A549 (cell line): ENCODE measurements at regions not wholly inside any gene's neighbourhood (a gene's known extent, or its start where the extent isn't known, plus 50 kb on each side); places are given as distances from the start of the nearest gene placed in this dataset.

Source experiments
- ATAC-seq, 2 experiments: fragments of 200-7000 bp in 1 of 2; fragments of >200 bp in 1 of 2; cut with Nextera tagmentation in 1 of 2; cut with Tn5 transposase in 1 of 2; 3 replicates each; pipeline versions ENCODE4 v1.8.0 to v1.9.1; 2018 to 2020; ENCODE audit warnings: mild to moderate bottlenecking in 1 of 2, moderate library complexity in 1 of 2
- CTCF ChIA-PET: fragments of 300-600 bp; sonication (Branson Sonifier 250); formaldehyde crosslinking; extraction: SDS; loops from one replicate; lab custom pipeline; 2021; ENCODE audit warnings: antibody characterized with exemption, inconsistent platforms; lab: Yijun Ruan, JAX
- POLR2A ChIA-PET: fragments of 350-600 bp; formaldehyde crosslinking; extraction: SDS; loops from one replicate; lab custom pipeline; 2021; ENCODE audit warnings: antibody characterized with exemption, inconsistent platforms; lab: Yijun Ruan, JAX
- DNase-seq, 2 experiments: peaks; one replicate each; pipeline versions ENCODE4 v3.0.0 to v3.0.0-alpha.2; 2011 to 2016; ENCODE audit warnings: low read depth in 1 of 2, low spot score in 1 of 2
- FAIRE-seq: peaks from 2 replicates; lab custom pipeline; 2011; peaks lifted over from hg19 to GRCh38; lab: Jason Lieb, UNC
- H3K27ac ChIP-seq, 2 experiments: fragments of >200 bp; sonication (Bioruptor Twin); formaldehyde crosslinking; 3 replicates each; pipeline ENCODE4 v1.5.1; 2016 to 2017
- H3K4me1 ChIP-seq: fragments of >200 bp; sonication (Bioruptor Twin); formaldehyde crosslinking; 3 replicates; pipeline ENCODE4 v1.6.1; 2016
- H3K4me2 ChIP-seq: fragments of >200 bp; sonication (Bioruptor Twin); formaldehyde crosslinking; 3 replicates; pipeline ENCODE4 v1.6.1; 2016
- H3K4me3 ChIP-seq: fragments of >200 bp; sonication (Bioruptor Twin); formaldehyde crosslinking; 3 replicates; pipeline ENCODE4 v1.5.1; 2016
- H3K9me3 ChIP-seq: fragments of >200 bp; sonication (Bioruptor Twin); formaldehyde crosslinking; 3 replicates; pipeline ENCODE4 v1.6.1; 2016
- CBX2 ChIP-seq: fragments of 200-600 bp; sonication (generic); IDR thresholded peaks from 2 replicates; pipeline ENCODE4 v1.6.1; 2016; ENCODE audit warnings: low read depth, mild to moderate bottlenecking, borderline replicate concordance
- CHD2 ChIP-seq: fragments of 150-350 bp; IDR thresholded peaks from 2 replicates; pipeline ENCODE4 v1.6.1; 2014; ENCODE audit warnings: low read length; ENCODE audit not compliant: partially characterized antibody
- CHD4 ChIP-seq: fragments of 200-600 bp; sonication (generic); IDR thresholded peaks from 2 replicates; pipeline ENCODE4 v1.6.1; 2016; ENCODE audit warnings: antibody characterized with exemption, mild to moderate bottlenecking, borderline replicate concordance
- ELK1 ChIP-seq: fragments of 150-350 bp; IDR thresholded peaks from 2 replicates; pipeline ENCODE4 v1.6.1; 2014; ENCODE audit warnings: low read depth, mild to moderate bottlenecking, low read length
- EP300 ChIP-seq, 2 experiments: fragments of >200 bp; sonication (Bioruptor Twin); formaldehyde crosslinking; IDR thresholded peaks; 2 replicates in 1 of 2; 3 replicates in 1 of 2; pipeline ENCODE4 v1.6.1; 2016 to 2017
- ESRRA ChIP-seq: fragments of 150-350 bp; IDR thresholded peaks from 2 replicates; pipeline ENCODE4 v1.6.1; 2014; ENCODE audit warnings: mild to moderate bottlenecking, low read length, borderline replicate concordance
- FOSB ChIP-seq: fragments of 250-450 bp; sonication (Bioruptor Pico); IDR thresholded peaks from 2 replicates; pipeline ENCODE4 v1.5.0; 2020; ENCODE audit warnings: mild to moderate bottlenecking, moderate library complexity
- HDAC2 ChIP-seq: fragments of 200-600 bp; sonication (generic); IDR thresholded peaks from 2 replicates; pipeline ENCODE4 v1.6.1; 2016
- HES2 ChIP-seq: fragments of >200 bp; sonication (Bioruptor Twin); formaldehyde crosslinking; IDR thresholded peaks from 2 replicates; pipeline ENCODE4 v1.6.1; 2016
- HOXB5 ChIP-seq: fragments of 250-450 bp; sonication (Bioruptor Pico); IDR thresholded peaks from 2 replicates; pipeline ENCODE4 v1.5.0; 2020; ENCODE audit warnings: mild to moderate bottlenecking, moderate library complexity
- JUN ChIP-seq, 2 experiments: fragments of >200 bp; sonication (Bioruptor Twin); formaldehyde crosslinking; IDR thresholded peaks; 2 replicates in 1 of 2; 3 replicates in 1 of 2; pipeline ENCODE4 v1.6.1; 2016 to 2017
- KDM5A ChIP-seq: fragments of 200-600 bp; sonication (generic); IDR thresholded peaks from 2 replicates; pipeline ENCODE4 v1.6.1; 2016; ENCODE audit warnings: antibody characterized with exemption, mild to moderate bottlenecking
- MAX ChIP-seq: IDR thresholded peaks from 2 replicates; pipeline ENCODE4 v1.6.1; 2012
- MYC ChIP-seq: IDR thresholded peaks from 2 replicates; pipeline ENCODE4 v1.6.1; 2012; ENCODE audit warnings: mild to moderate bottlenecking, inconsistent platforms, low read length, improper control_type of control experiment, borderline replicate concordance
- NFE2L2 ChIP-seq: fragments of 150-350 bp; conservative IDR thresholded peaks from 2 replicates; pipeline ENCODE4 v1.6.1; 2014; ENCODE audit warnings: low read length
- NR3C1 ChIP-seq: fragments of >200 bp; sonication (Bioruptor Twin); formaldehyde crosslinking; IDR thresholded peaks from 3 replicates; pipeline ENCODE4 v1.6.1; 2017
- PBX3 ChIP-seq: IDR thresholded peaks from 2 replicates; pipeline ENCODE4 v1.6.1; 2012
- RAD21 ChIP-seq, 2 experiments: fragments of >200 bp in 1 of 2; sonication (Bioruptor Twin) in 1 of 2; formaldehyde crosslinking in 1 of 2; IDR thresholded peaks in 1 of 2; conservative IDR thresholded peaks in 1 of 2; 2 replicates in 1 of 2; 3 replicates in 1 of 2; pipeline ENCODE4 v1.6.1; 2012 to 2018; ENCODE audit warnings: inconsistent platforms in 1 of 2
- REST ChIP-seq: fragments of 200-600 bp; sonication (generic); IDR thresholded peaks from 2 replicates; pipeline ENCODE4 v1.6.1; 2016; ENCODE audit warnings: antibody characterized with exemption, mild to moderate bottlenecking, moderate library complexity
- ZSCAN20 ChIP-seq: fragments of 250-450 bp; sonication (Bioruptor Pico); IDR thresholded peaks from 2 replicates; pipeline ENCODE4 v1.8.0; 2022; ENCODE audit warnings: mild to moderate bottlenecking, moderate library complexity
- WGBS: methylation state at CpG from one replicate; pipeline ENCODE4 v1.1.6; 2017; ENCODE audit errors: missing lambda C conversion rate; 5-methylcytosine and 5-hydroxymethylcytosine counted together

GRCh38 chr10:78524342-78524741, 490.7 kb downstream of the RPS24 start (continued):
- no peak for TF ChIP-seq PBX3
- TF ChIP-seq HDAC2: no peak

- no peak overlapping the region for H3K4me2 ChIP-seq
Observed at GRCh38 chr10:78524941-78525340, 491.3 kb downstream of the RPS24 start.

More at GRCh38 chr10:78524941-78525340, 491.3 kb downstream of the RPS24 start:
- H3K4me3 ChIP-seq: no peak overlapping the region
- WGBS: 86% methylated on average over 4 of the region's 4 CpGs
- ATAC-seq (no peak), DNase-seq (no peak), FAIRE-seq (no peak)
- CTCF ChIA-PET: interaction anchor here (1.2 kb wide), 1 partner anchor 23 kb away, joined by 3 read pairs; no protein-coding TSS in a partner anchor
- no peak for TF ChIP-seq NFE2L2
- TF ChIP-seq EP300 (IDR thresholded peaks at IDR 0.05): no peak
- TF ChIP-seq JUN (IDR thresholded peaks at IDR 0.05): no peak
- no peak for TF ChIP-seq FOSB (CRISPR knock-in tag)
- TF ChIP-seq MAX: no peak
- TF ChIP-seq ESRRA: no peak
- no peak for TF ChIP-seq CHD2
- TF ChIP-seq ZSCAN20 (CRISPR knock-in tag): no peak
- TF ChIP-seq HDAC2: no peak
- no peak for TF ChIP-seq ELK1
- no peak for TF ChIP-seq HES2
- TF ChIP-seq RAD21 (conservative IDR thresholded peaks at IDR 0.05 in 1 of 2, IDR thresholded peaks at IDR 0.05 in 1 of 2): no peak
- no peak for TF ChIP-seq REST
- TF ChIP-seq HOXB5 (CRISPR knock-in tag): no peak
- TF ChIP-seq NR3C1: no peak
- TF ChIP-seq CBX2: no peak
- TF ChIP-seq CHD4: no peak
- no peak for TF ChIP-seq MYC
- TF ChIP-seq KDM5A: no peak
- TF ChIP-seq, all 56 proteins: peak for 0
- Histone ChIP-seq H3K4me1 (peaks cover 26% of the 10 kb centered on the region), H3K27ac (no peak overlapping the region), H3K9me3 (no peaks in the 10 kb centered on the region; the same call in 2 of the 3 replicates)
- POLR2A ChIA-PET: no interaction called here
